ENCODE measurements at regions not wholly inside any gene's neighbourhood (a gene's known extent, or its start where the extent isn't known, plus 50 kb on each side); places are given as distances from the start of the nearest gene placed in this dataset.

DNA sequence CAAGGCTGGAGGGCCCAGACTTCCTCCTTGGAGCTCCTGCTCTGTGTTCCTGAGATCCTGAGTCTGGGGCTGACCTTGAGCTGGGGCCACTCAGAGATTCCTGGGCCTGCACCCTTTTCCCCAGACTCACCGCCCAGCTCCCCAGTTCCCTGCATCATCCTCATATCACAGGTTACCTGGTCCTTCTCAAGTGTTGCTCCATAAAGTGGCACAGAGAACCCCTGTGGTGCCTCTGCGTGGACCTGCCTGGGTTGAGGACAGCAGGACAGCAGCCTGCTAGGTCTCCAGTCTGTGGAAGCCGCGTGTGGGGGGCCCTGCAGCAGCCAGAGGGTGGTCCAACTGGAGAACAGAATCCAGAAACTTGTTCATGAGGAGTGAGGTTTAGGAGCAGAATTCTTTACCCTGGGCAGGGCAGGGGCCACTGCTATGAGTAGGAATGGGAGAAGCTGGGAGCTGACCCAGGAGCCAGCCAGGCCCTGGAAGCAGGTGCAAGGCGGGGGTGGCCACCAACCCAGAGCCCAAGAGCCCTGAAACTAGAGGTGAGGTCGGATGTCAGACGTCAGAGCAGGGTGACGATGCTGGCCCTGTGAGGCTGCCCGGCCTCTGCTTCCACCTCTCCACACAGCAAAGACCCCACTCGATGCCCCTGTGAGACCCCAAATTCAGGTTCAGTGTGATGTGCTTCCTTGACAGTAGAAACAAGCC lies 299.4 kb downstream of the TCERG1L start:
- DNase-seq (ENCODE audit: low read depth, low spot score), result no peak

DNA sequence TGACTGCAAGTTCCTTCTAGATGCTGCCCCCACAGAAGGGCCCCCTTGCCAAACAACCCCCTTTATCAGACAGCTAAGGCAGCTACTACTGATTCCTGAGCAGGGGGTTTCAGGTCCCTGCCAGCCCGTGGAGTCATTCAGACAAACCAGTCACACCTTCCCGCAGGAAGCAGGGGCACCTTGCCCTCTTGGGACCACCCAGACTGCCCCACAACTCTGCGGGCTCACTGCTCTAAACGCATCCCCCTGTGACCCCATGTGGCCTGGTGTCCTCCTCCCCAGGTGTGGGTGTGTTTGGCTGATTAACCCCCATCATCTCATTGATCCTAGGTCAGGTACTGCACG lies 298.9 kb downstream of the TCERG1L start:
- DNase-seq (ENCODE audit: low read depth, low spot score), result no peak

- no peak for DNase-seq (ENCODE audit: low read depth, low spot score)
These were observed 298.1 kb downstream of the TCERG1L start for GRCh38 chr10:131013281-131013912.

- DNase-seq (ENCODE audit: low read depth, low spot score), result no peak
These were observed 297.2 kb downstream of the TCERG1L start for GRCh38 chr10:131014271-131014670.

- DNase-seq (ENCODE audit: low read depth, low spot score), result no peak
These were observed 296.2 kb downstream of the TCERG1L start for GRCh38 chr10:131015271-131015670.

- no peak for DNase-seq (ENCODE audit: low read depth, low spot score)
These were observed 295.0 kb downstream of the TCERG1L start for GRCh38 chr10:131016556-131016955.

- DNase-seq (ENCODE audit: low read depth, low spot score), result no peak
These were observed 293.8 kb downstream of the TCERG1L start for GRCh38 chr10:131017566-131018285.

- no peak for DNase-seq (ENCODE audit: low read depth, low spot score)
These were observed 292.5 kb downstream of the TCERG1L start for GRCh38 chr10:131018886-131019500.

GRCh38 chr10:131019696-131020095 lies 291.8 kb downstream of the TCERG1L start:
- no peak for DNase-seq (ENCODE audit: low read depth, low spot score)

DNA sequence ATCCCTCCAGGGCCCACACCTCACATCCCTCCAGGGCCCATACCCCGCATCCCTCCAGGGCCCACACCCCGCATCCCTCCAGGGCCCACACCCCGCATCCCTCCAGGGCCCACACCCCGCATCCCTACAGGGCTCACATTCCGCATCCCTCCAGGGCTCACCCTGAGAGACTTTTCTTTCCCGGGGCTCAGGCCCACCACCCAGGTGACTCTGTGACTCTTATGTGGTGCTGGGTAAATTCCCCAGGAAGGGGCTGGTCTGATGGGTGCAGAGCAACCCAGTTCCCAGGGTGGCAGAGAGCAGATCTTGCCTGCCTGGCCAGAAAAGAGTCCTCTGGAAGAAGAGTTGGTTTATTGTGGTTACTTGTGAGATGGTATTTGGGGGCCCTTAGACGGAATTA lies 290.7 kb downstream of the TCERG1L start:
- no peak for DNase-seq (ENCODE audit: low read depth, low spot score)

GRCh38 chr10:131021246-131021895 lies 290.1 kb downstream of the TCERG1L start:
- DNase-seq (ENCODE audit: low read depth, low spot score), result no peak

DNA sequence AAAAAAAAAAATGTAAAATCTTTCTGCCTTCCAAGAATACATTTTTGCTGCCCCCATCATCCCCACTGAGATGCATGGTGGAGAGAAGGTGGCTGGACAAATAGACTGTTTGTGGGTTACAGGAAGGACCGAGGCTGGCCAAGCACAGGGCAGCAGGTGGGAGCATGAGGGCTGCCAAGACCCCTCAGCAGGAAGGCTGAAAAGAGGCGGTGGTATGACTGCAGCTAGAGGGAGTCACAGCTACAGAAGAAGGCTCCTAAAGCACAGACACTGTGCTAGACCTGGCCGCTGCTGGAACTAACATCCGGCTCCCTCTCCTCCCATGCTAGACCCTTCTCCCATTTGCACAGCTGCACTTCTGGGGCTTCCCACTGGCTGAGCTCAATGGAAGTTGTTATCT lies 289.6 kb downstream of the TCERG1L start:
- DNase-seq (ENCODE audit: low read depth, low spot score), result no peak

GRCh38 chr10:131022369-131022768 lies 289.2 kb downstream of the TCERG1L start:
- no peak for DNase-seq (ENCODE audit: low read depth, low spot score)

DNA sequence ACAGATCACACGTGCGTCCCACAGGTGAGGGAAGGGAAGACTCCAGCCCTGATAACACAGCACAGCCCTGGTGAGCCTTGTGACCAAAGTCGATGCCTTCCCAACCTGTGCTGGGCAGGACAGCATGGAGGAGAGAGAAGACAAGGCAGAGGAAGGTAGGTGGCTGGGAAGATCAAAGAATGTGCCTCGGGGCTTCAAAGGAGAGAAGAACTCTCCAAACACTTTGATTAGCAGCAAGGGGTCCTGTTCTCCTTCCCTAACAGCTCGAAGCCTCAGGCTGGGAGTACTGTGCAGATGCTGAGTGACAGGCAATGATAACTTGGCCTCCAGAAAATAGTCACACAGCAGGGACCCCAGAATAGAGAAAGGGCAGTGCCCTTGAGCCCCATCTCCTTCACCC lies 288.5 kb downstream of the TCERG1L start:
- no peak for DNase-seq (ENCODE audit: low read depth, low spot score)

- DNase-seq (ENCODE audit: low read depth, low spot score), result no peak
These were observed 287.0 kb downstream of the TCERG1L start for GRCh38 chr10:131024259-131025131.

- DNase-seq (ENCODE audit: low read depth, low spot score), result no peak
These were observed 286.2 kb downstream of the TCERG1L start for GRCh38 chr10:131025333-131025732.

GRCh38 chr10:131027256-131027655 lies 284.3 kb downstream of the TCERG1L start:
- DNase-seq (ENCODE audit: low read depth, low spot score), result no peak

GRCh38 chr10:131031346-131031745 lies 280.2 kb downstream of the TCERG1L start:
- DNase-seq (ENCODE audit: low read depth, low spot score), result no peak

GRCh38 chr10:131032329-131033165 lies 279.0 kb downstream of the TCERG1L start:
- no peak for DNase-seq (ENCODE audit: low read depth, low spot score)

Measured in activated CD4-positive, CD25-positive, alpha-beta regulatory T cell treated with anti-CD3 and anti-CD28 coated beads, Interleukin-2, amount 50 U/mL, for 16 hours (primary cell).